ENCODE measurements at regions not wholly inside any gene's neighbourhood (a gene's known extent, or its start where the extent isn't known, plus 50 kb on each side); places are given as distances from the start of the nearest gene placed in this dataset.
"Not testable (repeated sequence)": the region's sequence is repeated elsewhere in the genome, so short reads cannot be mapped to it uniquely, and the experiment has no call there.

- ATAC-seq (no peak), DNase-seq (ENCODE audit: low spot score) (no peak)
- intact Hi-C loops (cut with DNase I) = no loop called here
These were observed 115.0 kb downstream of the UBE2U start for GRCh38 chr1:64318428-64318827.

- no peak for ATAC-seq
- intact Hi-C loops (cut with DNase I) = no loop called here
- no peak for DNase-seq (ENCODE audit: low spot score)
These were observed 116.6 kb downstream of the UBE2U start for GRCh38 chr1:64320007-64320406.

- DNase-seq (ENCODE audit: low spot score) (no peak), ATAC-seq (peak; percentile 38)
- intact Hi-C loops (cut with DNase I) = no loop called here
These were observed 117.0 kb downstream of the UBE2U start for GRCh38 chr1:64320470-64320869.

GRCh38 chr1:64320922-64321614, 117.6 kb downstream of the UBE2U start:
- ATAC-seq (no peak), DNase-seq (ENCODE audit: low spot score) (no peak)
- intact Hi-C loops (cut with DNase I) = no loop called here

GRCh38 chr1:64323054-64323453, 119.6 kb downstream of the UBE2U start:
- intact Hi-C loops (cut with DNase I) = no loop called here
- DNase-seq (ENCODE audit: low spot score) (no peak), ATAC-seq (no peak)

GRCh38 chr1:64323882-64324281, 120.5 kb downstream of the UBE2U start:
- intact Hi-C loops (cut with DNase I) = no loop called here
- ATAC-seq (no peak), DNase-seq (ENCODE audit: low spot score) (no peak)

- ATAC-seq (no peak), DNase-seq (ENCODE audit: low spot score) (no peak)
- intact Hi-C loops (cut with DNase I) = no loop called here
These were observed 122.4 kb downstream of the UBE2U start for GRCh38 chr1:64325856-64326255.

GRCh38 chr1:64327119-64327518, 123.7 kb downstream of the UBE2U start:
- no peak for DNase-seq (ENCODE audit: low spot score)
- ATAC-seq = no peak
- intact Hi-C loops (cut with DNase I) = no loop called here

- no peak for ATAC-seq
- DNase-seq (ENCODE audit: low spot score) = no peak
- intact Hi-C loops (cut with DNase I) = no loop called here
These were observed 124.8 kb downstream of the UBE2U start for GRCh38 chr1:64328193-64328592.

- intact Hi-C loops (cut with DNase I) = no loop called here
- ATAC-seq (no peak), DNase-seq (ENCODE audit: low spot score) (no peak)
These were observed 127.4 kb downstream of the UBE2U start for GRCh38 chr1:64330839-64331238.

GRCh38 chr1:64335636-64336035, 132.2 kb downstream of the UBE2U start:
- no peak for ATAC-seq
- intact Hi-C loops (cut with DNase I) = no loop called here
- no peak for DNase-seq (ENCODE audit: low spot score)

GRCh38 chr1:64337475-64337874, 132.5 kb upstream of the CACHD1 start:
- ATAC-seq = no peak
- DNase-seq (ENCODE audit: low spot score) = no peak
- intact Hi-C loops (cut with DNase I) = no loop called here

- no peak for ATAC-seq
- intact Hi-C loops (cut with DNase I) = no loop called here
- no peak for DNase-seq (ENCODE audit: low spot score)
These were observed 132.0 kb upstream of the CACHD1 start for GRCh38 chr1:64337926-64338325.

- no peak for ATAC-seq
- no peak for DNase-seq (ENCODE audit: low spot score)
- intact Hi-C loops (cut with DNase I) = no loop called here
These were observed 129.6 kb upstream of the CACHD1 start for GRCh38 chr1:64340361-64340760.

- ATAC-seq (no peak), DNase-seq (ENCODE audit: low spot score) (no peak)
- intact Hi-C loops (cut with DNase I) = no loop called here
These were observed 126.7 kb upstream of the CACHD1 start for GRCh38 chr1:64343105-64343822.

GRCh38 chr1:64343823-64344190, 126.1 kb upstream of the CACHD1 start:
- DNase-seq (ENCODE audit: low spot score) (no peak), ATAC-seq (no peak)
- intact Hi-C loops (cut with DNase I) = no loop called here

- DNase-seq (ENCODE audit: low spot score) (no peak), ATAC-seq (no peak)
- intact Hi-C loops (cut with DNase I) = no loop called here
These were observed 121.5 kb upstream of the CACHD1 start for GRCh38 chr1:64348270-64348960.

- intact Hi-C loops (cut with DNase I) = no loop called here
- no peak for ATAC-seq
- no peak for DNase-seq (ENCODE audit: low spot score)
These were observed 120.8 kb upstream of the CACHD1 start for GRCh38 chr1:64348961-64349648.

- intact Hi-C loops (cut with DNase I); DNase-seq (ENCODE audit: low spot score); ATAC-seq: not testable (repeated sequence)
These were observed 114.4 kb upstream of the CACHD1 start for GRCh38 chr1:64355534-64355933.
